ENCODE measurements at regions not wholly inside any gene's neighbourhood (a gene's known extent, or its start where the extent isn't known, plus 50 kb on each side); places are given as distances from the start of the nearest gene placed in this dataset.

- TF ChIP-seq SMC3 (IDR thresholded peaks at IDR 0.05; ENCODE audit: low read length) (no peak), ZNF354B (CRISPR knock-in tag; IDR thresholded peaks at IDR 0.05) (no peak)
These were observed 80.7 kb upstream of the PITX1 start (continued) for GRCh38 chr5:135114759-135115158.

- H3K79me2 ChIP-seq (ENCODE audit: insufficient read depth, low read length) = no peaks in the 10 kb centered on the region
- ATAC-seq (no peak), DNase-seq (ENCODE audit: low spot score) (no peak), FAIRE-seq (no peak)
- 81% methylated on average over 10 of the region's 10 CpGs for WGBS (ENCODE audit: low lambda C conversion rate)
- H2AFZ ChIP-seq (ENCODE audit: low read length) = no peak overlapping the region
- peaks cover 15% of the 10 kb centered on the region for H3K4me1 ChIP-seq (ENCODE audit: insufficient read depth, low read length)
- H3K4me2 ChIP-seq (ENCODE audit: low read depth, low read length) = no peak overlapping the region
- H3K4me3 ChIP-seq (replicated peaks in 1 of 3; ENCODE audit: insufficient read depth in 1 of 3, low read depth in 2 of 3, low read length in 3 of 3) = no peak overlapping the region
- H3K9me3 ChIP-seq (ENCODE audit: low read length) = no peaks in the 10 kb centered on the region
- no peaks in the 10 kb centered on the region for H4K20me1 ChIP-seq (ENCODE audit: insufficient read depth, low read length)
- no peaks in the 10 kb centered on the region for H3K36me3 ChIP-seq (replicated peaks in 1 of 2; ENCODE audit: control insufficient read depth in 1 of 2, insufficient read depth in 2 of 2, low read length in 2 of 2)
- ChIA-PET CTCF (ENCODE audit: low intra/inter-chr PET ratio, low total read pairs) (no interaction called here), POLR2A (no interaction called here)
- no TSS peak for BruUV-seq (replicated peaks)
- H3K9ac ChIP-seq (ENCODE audit: insufficient read depth, low read depth, low read length) = no peak overlapping the region
- in situ Hi-C loops (cut with HindIII; ENCODE audit: extremely low pct_ligation_motif_present, low pct_unique_long_range_greater_than_20kb) = no loop called here
- intact Hi-C loops (cut with micrococcal nuclease; ENCODE audit: unreplicated experiment) = no loop called here
- TF ChIP-seq ESRRA (CRISPR knock-in tag; IDR thresholded peaks at IDR 0.05; ENCODE audit: low read depth) (no peak), ZNF512 (CRISPR knock-in tag; IDR thresholded peaks at IDR 0.05) (no peak), KDM5B (CRISPR knock-in tag; IDR thresholded peaks at IDR 0.05; ENCODE audit: borderline replicate concordance) (no peak), MED13 (CRISPR knock-in tag; IDR thresholded peaks at IDR 0.05) (no peak), ZFP1 (CRISPR knock-in tag; IDR thresholded peaks at IDR 0.05) (no peak), PCBP2 (optimal IDR thresholded peaks at IDR 0.05; ENCODE audit: low read depth, low read length, poor library complexity, severe bottlenecking) (no peak), MIER3 (CRISPR knock-in tag; IDR thresholded peaks at IDR 0.05; ENCODE audit: borderline replicate concordance) (no peak), BORCS8-MEF2B (CRISPR knock-in tag; IDR thresholded peaks at IDR 0.05) (no peak), ATAD3A (CRISPR knock-in tag; IDR thresholded peaks at IDR 0.05) (no peak), STAT6 (CRISPR knock-in tag; IDR thresholded peaks at IDR 0.05; ENCODE audit: borderline replicate concordance) (no peak), CSRNP1 (CRISPR knock-in tag; IDR thresholded peaks at IDR 0.05) (no peak), PAX8 (CRISPR knock-in tag; IDR thresholded peaks at IDR 0.05; ENCODE audit: borderline replicate concordance) (no peak), HDAC2 (CRISPR knock-in tag; IDR thresholded peaks at IDR 0.05) (no peak)
- H3K27ac ChIP-seq (ENCODE audit: extremely low read length, insufficient read depth, low read length) = no peak overlapping the region
- H3K27me3 ChIP-seq (ENCODE audit: control insufficient read depth in 1 of 2, insufficient read depth in 2 of 2, low read length in 2 of 2) = no peaks in the 10 kb centered on the region
These were observed 78.1 kb upstream of the PITX1 start for GRCh38 chr5:135112008-135112725.

Measured in HepG2 (cell line).